MG63 (cell line): ENCODE measurements at regions not wholly inside any gene's neighbourhood (a gene's known extent, or its start where the extent isn't known, plus 50 kb on each side); places are given as distances from the start of the nearest gene placed in this dataset.
A peak's percentile ranks its signal among the peaks of the same experiment; 100 is the strongest.

Experiments
- DNase-seq: peaks from one replicate; pipeline ENCODE4 v3.0.0-alpha.2; 2020
- H3K27me3 ChIP-seq: fragments of 250-450 bp; sonication (Bioruptor Pico); 2 replicates; pipeline ENCODE4 v1.5.1; 2020; ENCODE audit warnings: mild to moderate bottlenecking, moderate library complexity
- H3K36me3 ChIP-seq: fragments of 250-450 bp; sonication (Bioruptor Pico); 2 replicates; pipeline ENCODE4 v1.5.1; 2020; ENCODE audit warnings: mild to moderate bottlenecking, moderate library complexity
- H3K4me3 ChIP-seq: fragments of 250-450 bp; sonication (Bioruptor Pico); 2 replicates; pipeline ENCODE4 v1.5.1; 2020; ENCODE audit warnings: mild to moderate bottlenecking, moderate library complexity
- H3K9me3 ChIP-seq: fragments of 250-450 bp; sonication (Bioruptor Pico); 2 replicates; pipeline ENCODE4 v1.5.1; 2020; ENCODE audit warnings: mild to moderate bottlenecking, moderate library complexity

DNA sequence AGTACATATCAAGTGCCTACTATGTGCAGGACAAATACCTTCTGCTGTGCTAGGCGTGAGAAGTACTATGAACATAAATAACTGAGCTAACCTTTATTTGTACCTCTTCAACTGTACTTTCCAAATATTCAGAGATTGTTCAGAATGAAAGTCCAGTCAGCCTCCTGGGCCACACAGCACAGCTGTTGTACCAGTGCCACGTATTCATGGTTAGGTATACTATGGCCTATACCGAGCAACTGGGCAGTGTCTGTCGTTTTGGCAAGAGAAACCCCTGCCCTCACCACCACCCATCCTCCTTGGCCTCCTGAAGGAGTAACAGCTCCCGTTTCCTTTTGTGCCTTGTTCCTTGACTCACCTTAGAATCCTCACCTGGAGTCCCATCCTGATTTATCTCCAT lies 53.0 kb downstream of the RASSF10 start:
- no peaks in the 10 kb centered on the region for H3K27me3 ChIP-seq
- no peak overlapping the region for H3K4me3 ChIP-seq
- no peak for DNase-seq
- H3K36me3 ChIP-seq, result no peaks in the 10 kb centered on the region
- no peaks in the 10 kb centered on the region for H3K9me3 ChIP-seq

DNA sequence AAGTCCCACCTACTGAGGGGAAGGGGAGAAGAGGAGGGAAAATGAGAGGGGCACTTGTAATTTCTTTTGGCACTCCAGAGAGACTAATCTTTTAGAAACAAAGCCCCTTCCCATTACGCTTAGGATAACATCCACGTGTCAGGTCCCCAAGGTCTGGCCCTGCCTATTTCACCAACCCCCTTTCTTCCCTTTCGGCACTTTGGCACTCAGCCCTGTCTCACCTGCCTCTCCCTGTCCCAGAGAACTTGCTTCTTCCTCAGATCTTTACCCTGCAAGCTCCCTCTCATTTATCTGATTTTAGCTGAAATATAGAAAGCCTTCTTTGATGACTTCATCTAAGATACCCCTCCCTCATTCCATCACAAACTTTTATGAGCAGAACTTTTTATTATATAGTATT lies 55.5 kb downstream of the RASSF10 start:
- no peaks in the 10 kb centered on the region for H3K27me3 ChIP-seq
- H3K9me3 ChIP-seq, result no peaks in the 10 kb centered on the region; the same call in 1 of the 2 replicates
- no peak overlapping the region for H3K4me3 ChIP-seq
- no peak for DNase-seq
- no peaks in the 10 kb centered on the region for H3K36me3 ChIP-seq

DNA sequence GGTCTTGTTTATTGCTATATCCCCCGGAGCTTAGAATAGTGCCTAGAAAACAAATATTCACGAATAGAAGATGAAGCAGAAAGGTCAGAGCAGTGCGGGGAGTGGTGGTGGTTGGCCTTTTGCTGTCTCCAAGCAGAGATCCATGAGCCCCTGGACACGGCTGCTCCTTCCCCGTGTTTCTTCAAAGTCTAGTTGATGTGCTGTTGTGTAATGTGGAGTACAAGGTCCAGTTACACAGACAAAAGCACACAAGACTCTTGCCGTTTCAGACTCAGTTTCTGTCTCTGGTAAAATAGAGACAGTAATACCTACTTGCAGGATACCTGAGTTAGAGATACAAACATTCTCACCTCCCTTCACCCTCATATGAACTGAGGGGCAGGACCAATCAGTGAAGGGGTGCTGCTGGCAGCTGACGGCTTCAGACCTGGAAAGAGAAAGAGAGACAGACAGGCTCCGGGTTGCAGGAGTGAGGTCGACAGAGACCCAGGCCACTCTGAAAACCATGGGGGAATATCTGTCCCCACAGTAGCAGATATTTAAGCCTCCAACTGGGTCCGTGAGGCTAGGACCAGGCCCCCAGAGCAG lies 56.2 kb downstream of the RASSF10 start:
- Histone ChIP-seq H3K27me3 (no peaks in the 10 kb centered on the region), H3K36me3 (no peaks in the 10 kb centered on the region), H3K4me3 (no peak overlapping the region), H3K9me3 (no peaks in the 10 kb centered on the region; the same call in 1 of the 2 replicates)
- no peak for DNase-seq

DNA sequence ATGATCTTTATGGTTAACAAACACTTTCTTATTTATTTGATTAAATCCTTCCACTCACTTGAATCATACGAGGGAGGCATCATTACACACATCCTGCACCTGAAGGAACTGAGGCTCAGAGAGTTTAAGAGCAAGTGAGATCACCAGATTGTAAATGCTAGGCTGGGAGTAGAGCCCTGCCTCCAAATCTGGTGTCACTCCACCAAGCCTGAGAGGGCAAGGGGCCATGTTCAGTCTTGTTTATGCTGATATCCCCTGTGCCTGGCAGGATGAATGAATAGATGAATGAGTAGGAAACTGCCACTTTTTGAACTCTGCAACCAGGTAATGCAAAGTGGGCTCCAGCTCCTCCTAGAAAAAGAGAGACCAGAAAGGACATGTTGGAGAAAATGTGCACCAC lies 59.1 kb downstream of the RASSF10 start:
- Histone ChIP-seq H3K9me3 (no peaks in the 10 kb centered on the region; the same call in 1 of the 2 replicates), H3K27me3 (no peaks in the 10 kb centered on the region), H3K36me3 (no peaks in the 10 kb centered on the region), H3K4me3 (no peak overlapping the region)
- DNase-seq, result no peak

DNA sequence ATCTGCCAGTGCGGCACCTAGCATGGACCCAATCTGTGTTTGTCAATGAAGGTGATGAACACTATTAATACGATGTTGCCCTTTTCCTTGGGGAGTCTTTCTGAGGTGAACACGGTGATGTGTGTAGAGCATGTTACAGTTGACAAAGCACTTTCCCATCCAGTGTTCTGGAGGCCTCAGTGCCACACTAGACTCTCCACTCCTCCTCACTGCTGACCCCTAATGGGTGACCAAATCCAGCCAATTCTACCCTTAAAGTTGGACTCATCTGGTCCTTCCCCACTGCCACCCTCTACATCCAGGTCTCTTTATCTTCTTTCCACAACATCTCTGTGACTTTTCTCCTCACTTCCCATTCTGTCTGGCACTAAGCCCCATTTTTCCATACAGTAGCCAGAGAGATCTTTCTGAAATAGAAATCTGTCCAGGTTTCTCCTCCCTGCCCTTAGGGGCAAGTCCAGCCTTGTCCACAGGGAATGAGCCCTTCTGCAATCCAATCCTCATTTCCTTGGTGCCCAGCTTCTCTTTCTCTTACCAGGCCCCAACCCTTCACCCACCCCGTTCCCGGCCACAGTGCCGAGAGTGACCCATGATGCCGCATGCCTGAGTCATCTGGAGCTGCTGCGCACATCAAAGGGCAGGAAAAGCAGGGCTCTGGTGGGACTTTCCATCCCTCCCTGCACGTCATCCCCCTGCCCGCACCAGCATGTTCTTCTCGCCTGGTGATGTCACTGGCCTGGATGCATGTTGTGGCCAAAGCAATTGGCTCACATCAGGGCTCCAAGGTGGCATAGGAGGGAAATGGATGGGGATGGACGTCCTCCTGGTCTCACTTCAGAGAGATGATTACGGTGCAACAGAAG lies 64.2 kb downstream of the RASSF10 start:
- Histone ChIP-seq H3K4me3 (no peak overlapping the region), H3K9me3 (no peaks in the 10 kb centered on the region), H3K27me3 (no peaks in the 10 kb centered on the region), H3K36me3 (no peaks in the 10 kb centered on the region)
- peak; percentile 93 for DNase-seq

DNA sequence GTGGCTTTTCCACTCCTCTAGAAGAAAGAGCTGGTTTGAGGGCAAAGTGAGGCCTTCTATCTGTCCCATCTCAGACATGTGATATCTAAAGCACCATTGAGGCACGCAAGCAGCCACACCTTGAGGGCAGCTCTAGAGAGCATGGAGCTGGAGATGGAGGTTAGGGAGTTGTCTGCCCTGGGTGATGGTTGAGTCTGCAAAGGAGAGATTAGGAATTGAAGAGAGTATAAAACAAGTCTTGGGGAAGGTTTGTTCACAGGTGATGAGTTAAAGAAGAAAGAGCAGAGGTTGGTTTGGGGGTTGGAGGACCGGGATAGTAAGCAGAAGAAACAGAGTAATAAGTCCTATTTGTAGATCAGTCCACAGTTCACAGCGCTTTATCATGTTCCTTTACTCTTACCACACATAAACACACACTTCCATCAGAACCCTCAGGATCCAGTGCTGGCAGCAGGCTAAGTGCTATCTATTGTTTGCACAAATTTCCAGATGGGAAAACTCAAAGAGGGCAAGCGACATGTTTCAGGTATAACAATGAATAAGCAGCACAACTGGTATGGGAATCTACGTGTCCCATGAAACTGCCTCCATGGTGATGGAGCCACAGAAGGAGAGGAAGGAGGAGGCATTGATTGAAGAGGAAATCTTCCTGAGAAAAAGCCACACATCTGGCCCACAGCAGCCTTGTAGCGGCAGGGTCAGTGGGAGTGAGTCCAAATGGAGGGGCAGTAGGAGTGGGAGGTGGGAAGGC lies 65.8 kb downstream of the RASSF10 start:
- Histone ChIP-seq H3K9me3 (no peaks in the 10 kb centered on the region), H3K36me3 (no peaks in the 10 kb centered on the region), H3K27me3 (no peaks in the 10 kb centered on the region), H3K4me3 (no peak overlapping the region)
- no peak for DNase-seq

DNA sequence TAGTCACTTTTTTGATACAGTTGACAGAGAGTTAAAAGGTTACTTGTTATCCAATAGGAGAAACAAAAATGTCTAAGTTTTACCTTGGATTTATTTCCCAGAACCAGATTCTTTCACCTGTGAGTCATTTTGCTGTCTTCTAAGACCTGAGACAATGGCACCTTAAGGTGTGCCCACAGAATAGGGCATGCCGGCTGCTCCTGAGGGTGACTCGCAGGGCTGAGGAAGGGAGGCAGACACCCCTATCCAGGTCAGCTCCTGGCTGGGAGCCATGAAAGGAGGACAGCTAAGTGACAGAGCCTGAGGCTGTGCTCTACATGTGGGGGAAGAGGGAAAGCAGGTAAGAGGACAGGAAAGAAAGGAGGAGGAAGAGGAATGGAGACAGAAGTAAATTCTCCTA lies 67.8 kb downstream of the RASSF10 start:
- Histone ChIP-seq H3K4me3 (no peak overlapping the region), H3K27me3 (no peaks in the 10 kb centered on the region), H3K36me3 (no peaks in the 10 kb centered on the region), H3K9me3 (no peaks in the 10 kb centered on the region)
- DNase-seq, result no peak

DNA sequence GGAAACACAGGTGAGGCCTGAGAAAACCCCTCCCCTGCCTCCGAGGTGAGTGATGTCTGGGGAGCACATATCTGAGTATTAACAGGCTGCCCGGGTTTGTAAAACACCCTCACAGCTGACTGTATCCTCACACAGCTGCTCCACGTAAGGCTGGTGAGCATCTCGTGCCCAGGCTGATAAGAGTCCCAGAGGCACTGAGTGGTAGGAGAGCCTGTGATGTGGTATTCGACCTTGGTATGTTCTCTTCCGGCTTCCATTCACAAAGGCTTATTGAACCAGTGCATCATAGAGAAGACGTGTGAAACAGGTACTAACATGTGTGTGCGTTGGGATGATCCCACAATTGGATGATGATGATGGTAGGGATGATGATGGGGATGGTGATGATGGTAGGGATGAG lies 71.7 kb downstream of the RASSF10 start:
- H3K4me3 ChIP-seq, result no peak overlapping the region
- H3K9me3 ChIP-seq, result no peaks in the 10 kb centered on the region
- no peak for DNase-seq
- no peaks in the 10 kb centered on the region for H3K27me3 ChIP-seq
- H3K36me3 ChIP-seq, result no peaks in the 10 kb centered on the region

DNA sequence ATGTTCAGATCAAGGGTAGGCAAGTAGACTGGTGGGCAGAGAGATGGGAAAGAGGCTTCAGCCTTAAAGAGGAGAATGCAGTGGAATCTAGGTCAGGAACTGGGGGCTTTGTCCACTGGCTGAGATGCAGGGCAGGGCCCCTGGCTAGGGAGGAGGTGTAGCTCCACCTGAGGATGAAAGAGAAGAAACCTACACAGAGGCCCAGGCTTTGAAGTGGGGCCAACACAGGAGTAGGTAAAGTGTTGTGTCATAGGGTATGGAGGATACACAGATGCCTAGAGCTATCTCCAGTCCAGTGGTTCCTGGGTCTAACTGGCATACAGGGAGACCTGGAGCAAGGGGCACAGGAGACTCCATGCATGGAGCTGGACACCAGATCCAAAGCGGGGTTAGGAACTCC lies 73.5 kb downstream of the RASSF10 start:
- Histone ChIP-seq H3K4me3 (no peak overlapping the region), H3K27me3 (peaks cover 3% of the 10 kb centered on the region; the same call in 1 of the 2 replicates), H3K36me3 (no peaks in the 10 kb centered on the region), H3K9me3 (no peaks in the 10 kb centered on the region)
- no peak for DNase-seq

DNA sequence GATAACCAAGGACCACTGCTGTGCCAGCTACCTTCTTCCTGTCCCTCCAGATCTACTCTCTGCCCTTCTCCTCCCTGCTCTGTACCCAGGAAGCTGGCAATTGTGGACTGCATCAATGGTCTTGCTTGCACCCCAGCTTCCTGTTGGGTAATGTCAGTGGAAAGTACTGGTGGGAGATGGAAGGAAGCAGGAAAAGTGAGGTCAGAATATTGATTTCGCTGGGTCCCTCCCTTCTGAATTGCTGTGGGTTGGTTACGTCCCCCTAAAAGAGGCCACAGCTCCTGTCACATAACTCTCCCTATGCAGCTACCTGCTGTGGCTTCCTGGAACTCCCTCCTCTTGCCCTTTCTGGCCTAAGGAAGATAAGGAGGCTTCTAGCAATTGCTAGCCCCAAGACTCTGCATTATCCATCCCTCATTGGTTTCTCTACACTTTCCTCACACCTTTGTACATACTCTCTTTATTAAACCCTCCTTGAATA lies 81.2 kb downstream of the RASSF10 start:
- no peaks in the 10 kb centered on the region for H3K9me3 ChIP-seq
- no peak overlapping the region for H3K4me3 ChIP-seq
- no peak for DNase-seq

DNA sequence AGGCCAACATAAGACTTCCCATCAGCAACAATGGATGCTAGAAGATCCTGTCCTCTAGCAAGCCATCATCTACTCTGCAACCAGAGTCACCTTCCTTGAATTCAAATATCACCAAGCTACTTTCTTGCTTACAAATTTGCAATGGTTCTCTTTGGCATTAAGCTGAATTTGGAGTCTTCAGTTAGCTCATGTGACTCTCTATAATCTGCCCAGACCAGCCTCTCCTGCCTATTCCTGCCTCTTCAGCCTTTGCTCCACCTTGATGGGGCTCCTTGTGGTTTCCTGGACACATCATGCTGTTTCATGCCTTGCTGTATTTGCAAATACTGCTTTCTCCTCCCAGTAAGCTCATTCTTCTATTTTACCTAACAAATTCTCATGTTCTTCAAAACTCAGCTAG lies 82.3 kb downstream of the RASSF10 start:
- no peak overlapping the region for H3K4me3 ChIP-seq
- H3K9me3 ChIP-seq, result no peaks in the 10 kb centered on the region
- H3K36me3 ChIP-seq, result no peaks in the 10 kb centered on the region
- peak; percentile 11 for DNase-seq
- no peaks in the 10 kb centered on the region for H3K27me3 ChIP-seq

More for the DNA sequence above, 81.2 kb downstream of the RASSF10 start:
- Histone ChIP-seq H3K36me3 (no peaks in the 10 kb centered on the region), H3K27me3 (peaks cover 3% of the 10 kb centered on the region; the same call in 1 of the 2 replicates)

DNA sequence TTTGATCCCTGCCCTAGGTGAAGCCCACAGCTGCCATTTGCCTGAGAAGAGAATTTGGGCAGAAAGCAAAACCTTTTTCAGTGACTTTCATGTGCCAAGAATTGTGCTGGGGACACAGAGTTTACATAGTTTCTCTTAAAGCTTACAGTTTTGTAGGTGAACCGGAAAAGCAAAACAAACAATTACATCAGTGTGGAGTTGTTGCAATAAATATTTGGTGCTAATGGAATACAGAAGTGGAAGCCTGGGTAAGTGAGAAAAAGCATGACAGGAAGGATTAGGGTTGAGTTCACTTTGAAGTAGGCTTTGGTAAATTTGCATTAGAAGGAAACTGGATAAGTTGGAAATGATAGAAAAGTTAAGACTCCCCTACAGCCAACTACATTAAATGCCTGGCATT lies 82.7 kb downstream of the RASSF10 start:
- Histone ChIP-seq H3K4me3 (no peak overlapping the region), H3K9me3 (no peaks in the 10 kb centered on the region), H3K27me3 (no peaks in the 10 kb centered on the region), H3K36me3 (no peaks in the 10 kb centered on the region)
- no peak for DNase-seq

DNA sequence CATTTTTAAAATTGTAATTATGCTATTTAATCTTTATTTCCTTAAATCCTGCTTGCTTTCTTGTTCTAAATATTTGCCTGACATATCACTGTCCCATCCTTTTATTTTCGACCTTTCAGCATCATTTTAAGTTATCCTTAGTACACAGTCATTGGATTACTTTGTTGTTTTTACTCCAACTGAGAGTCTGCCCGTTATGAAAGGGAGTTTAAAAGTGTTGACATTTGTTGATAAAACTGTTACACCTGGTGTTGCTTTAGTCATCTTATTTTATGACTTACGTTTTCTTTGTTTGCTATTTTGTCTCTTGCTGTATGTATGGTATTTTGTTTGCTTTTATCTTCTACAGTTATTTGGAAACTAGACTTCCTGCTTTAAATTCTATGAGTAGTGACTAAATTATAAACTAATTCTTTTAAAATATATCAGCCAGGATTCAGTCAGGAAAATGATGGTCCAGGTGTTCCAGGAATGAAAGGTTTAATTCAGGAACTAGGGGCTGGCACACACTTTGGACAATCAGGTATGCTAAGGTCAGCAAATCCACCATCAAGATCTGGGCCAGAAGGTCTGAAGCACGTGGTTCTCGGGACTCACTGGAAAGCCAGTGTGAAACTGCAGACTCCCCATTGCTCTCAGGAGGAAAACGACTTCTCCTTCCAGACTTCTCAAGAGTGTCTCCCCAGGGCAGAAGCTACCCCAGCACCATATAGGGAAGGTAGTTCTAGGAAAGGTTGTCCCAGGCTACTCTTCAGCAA lies 86.0 kb downstream of the RASSF10 start:
- no peaks in the 10 kb centered on the region for H3K27me3 ChIP-seq
- H3K9me3 ChIP-seq, result no peaks in the 10 kb centered on the region
- no peaks in the 10 kb centered on the region for H3K36me3 ChIP-seq
- no peak for DNase-seq
- no peak overlapping the region for H3K4me3 ChIP-seq

DNA sequence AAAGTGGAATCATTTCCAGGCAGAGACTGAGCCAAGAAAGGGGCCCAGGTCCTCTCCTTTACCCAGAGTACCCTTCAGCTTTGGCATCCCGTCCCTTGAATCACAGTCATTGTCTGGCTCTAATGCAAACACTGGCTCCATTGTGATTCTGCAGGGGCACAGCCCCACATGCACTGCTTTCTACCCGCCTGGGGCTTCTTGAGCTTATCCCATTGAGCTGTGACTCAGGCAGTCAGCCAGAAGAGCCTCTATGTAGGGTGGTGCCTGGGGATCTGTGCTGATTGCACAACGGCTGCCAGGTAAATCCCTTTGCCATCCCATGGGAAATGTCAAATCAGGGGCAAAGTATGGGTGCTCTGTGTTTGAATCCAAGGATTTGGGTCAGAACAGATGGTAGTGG lies 88.9 kb downstream of the RASSF10 start:
- no peaks in the 10 kb centered on the region for H3K36me3 ChIP-seq
- no peaks in the 10 kb centered on the region for H3K9me3 ChIP-seq
- H3K27me3 ChIP-seq, result no peaks in the 10 kb centered on the region
- DNase-seq, result peak; percentile 37
- no peak overlapping the region for H3K4me3 ChIP-seq

DNA sequence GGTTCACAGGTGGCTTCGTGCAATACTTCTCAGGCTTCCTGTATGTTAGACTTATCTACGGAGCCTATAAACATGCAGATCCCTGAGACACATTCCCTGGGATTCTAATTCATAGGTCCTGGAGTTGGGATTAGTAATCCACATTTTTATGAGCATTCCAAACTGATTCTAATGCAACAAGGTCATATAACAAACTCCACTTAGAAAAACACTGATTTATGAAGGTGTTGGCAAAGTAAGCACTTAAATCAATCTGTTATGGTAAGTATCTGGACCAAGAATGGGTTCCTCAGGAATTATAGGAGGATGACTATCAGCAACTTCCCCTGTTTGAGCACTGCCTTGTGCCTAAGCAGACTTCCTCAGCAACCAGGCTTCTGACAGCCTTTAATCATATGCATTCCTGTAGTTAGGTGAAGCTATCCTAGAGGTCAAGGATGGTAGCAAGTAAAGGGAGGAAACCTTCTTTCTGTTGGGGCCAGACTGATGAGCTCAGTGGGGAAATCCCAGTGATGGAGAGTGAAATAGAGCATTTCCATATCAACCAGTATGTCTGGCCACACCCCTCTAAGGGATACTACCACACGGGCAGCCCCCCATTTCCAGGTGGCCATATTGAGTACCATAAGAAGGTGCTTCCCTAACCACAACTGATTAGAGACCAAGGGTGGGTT lies 89.6 kb downstream of the RASSF10 start:
- DNase-seq, result no peak
- Histone ChIP-seq H3K4me3 (no peak overlapping the region), H3K36me3 (no peaks in the 10 kb centered on the region), H3K27me3 (no peaks in the 10 kb centered on the region), H3K9me3 (no peaks in the 10 kb centered on the region)
